SK-N-MC (cell line): ENCODE measurements at regions not wholly inside any gene's neighbourhood (a gene's known extent, or its start where the extent isn't known, plus 50 kb on each side); places are given as distances from the start of the nearest gene placed in this dataset.

Experiments used
- EZH2 ChIP-seq: fragments of 200-600 bp; sonication (generic); IDR thresholded peaks from one replicate; pipeline ENCODE4 v1.6.1; 2017; ENCODE audit warnings: antibody characterized with exemption
- FOXP2 ChIP-seq: optimal IDR thresholded peaks from 2 replicates; pipeline ENCODE3; 2011; ENCODE audit warnings: mild to moderate bottlenecking, moderate library complexity; ENCODE audit not compliant: insufficient read depth; ENCODE audit errors: extremely low read length, control extremely low read depth
- POLR2AphosphoS5 ChIP-seq: IDR thresholded peaks from 2 replicates; pipeline ENCODE4 v1.6.1; 2012; ENCODE audit warnings: mild to moderate bottlenecking, low read depth, low read length, borderline replicate concordance

DNA sequence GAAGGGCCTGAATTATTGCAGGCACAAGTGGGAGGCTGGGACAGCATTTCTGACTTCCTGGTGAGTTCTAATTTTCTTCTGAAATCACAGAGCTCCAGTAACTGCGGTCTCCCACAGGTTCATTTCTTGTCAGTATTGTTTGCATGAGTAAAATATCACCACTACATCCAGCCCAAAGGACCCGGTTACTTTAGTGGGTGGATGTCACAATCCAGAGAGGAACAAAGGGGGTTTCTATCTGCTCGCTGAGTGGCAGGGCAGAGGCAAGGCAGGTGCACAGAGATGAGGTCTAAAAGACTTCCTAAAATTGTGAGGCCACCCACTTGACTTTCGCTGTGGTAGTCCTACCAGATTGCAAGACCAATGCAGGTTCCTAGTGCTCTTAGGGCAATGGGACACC is 800.4 kb upstream of the ID2 start:
- TF ChIP-seq EZH2 (no peak), POLR2AphosphoS5 (no peak), FOXP2 (no peak)
